OCI-LY3 (cell line): ENCODE measurements at regions not wholly inside any gene's neighbourhood (a gene's known extent, or its start where the extent isn't known, plus 50 kb on each side); places are given as distances from the start of the nearest gene placed in this dataset.

Experiments
- H2AFZ ChIP-seq: fragments of 200-600, 300-600 bp; shearing (Covaris generic); 2 replicates; pipeline ENCODE4 v1.6.0; 2014; ENCODE audit warnings: antibody characterized with exemption, low read depth, low read length
- H3K27ac ChIP-seq: fragments of 200-600, 300-600 bp; sonication (generic); 2 replicates; pipeline ENCODE4 v1.5.1; 2014; ENCODE audit warnings: mild to moderate bottlenecking, low read length, moderate library complexity, mixed read lengths
- H3K27me3 ChIP-seq: fragments of 200-600, 300-600 bp; sonication (generic); 2 replicates; pipeline ENCODE4 v1.6.1; 2014; ENCODE audit warnings: low read depth, low read length, mixed read lengths
- H3K36me3 ChIP-seq: fragments of 200-600, 300-600 bp; sonication (generic); replicated peaks from 2 replicates; pipeline ENCODE3; 2014; ENCODE audit warnings: low read depth, low read length, mixed read lengths
- H3K4me1 ChIP-seq: fragments of 300-600, 200-600 bp; sonication (generic); 2 replicates; pipeline ENCODE4 v1.6.1; 2014; ENCODE audit warnings: low read length, mixed read lengths
- H3K4me2 ChIP-seq: fragments of 200-600, 300-600 bp; sonication (generic); 2 replicates; pipeline ENCODE4 v1.6.1; 2014; ENCODE audit warnings: low read length, mixed read lengths
- H3K4me3 ChIP-seq: fragments of 300-600, 200-600 bp; sonication (generic); 2 replicates; pipeline ENCODE4 v1.5.1; 2014; ENCODE audit warnings: antibody characterized with exemption, mild to moderate bottlenecking, low read length, moderate library complexity
- H3K79me2 ChIP-seq: fragments of 300-600, 200-600 bp; shearing (Covaris generic); 2 replicates; pipeline ENCODE4 v1.6.1; 2014; ENCODE audit warnings: mild to moderate bottlenecking, low read length, mixed read lengths
- H3K9ac ChIP-seq: fragments of 300-600, 200-600 bp; shearing (Covaris generic); 2 replicates; pipeline ENCODE4 v1.6.0; 2014; ENCODE audit warnings: mild to moderate bottlenecking, low read length, moderate library complexity
- H3K9me3 ChIP-seq: fragments of 200-600, 300-600 bp; shearing (Covaris generic); 2 replicates; pipeline ENCODE4 v1.6.1; 2014; ENCODE audit warnings: low read length, mixed read lengths; ENCODE audit not compliant: insufficient read depth
- H4K20me1 ChIP-seq: fragments of 200-600, 300-600 bp; sonication (generic); 2 replicates; pipeline ENCODE4 v1.6.1; 2016; ENCODE audit warnings: low read length, mixed read lengths; ENCODE audit not compliant: insufficient read depth
- CTCF ChIP-seq: fragments of 200-600, 300-600 bp; sonication (generic); IDR thresholded peaks from 2 replicates; pipeline ENCODE4 v1.5.1; 2014; ENCODE audit warnings: antibody characterized with exemption, low read length, low read depth
- EZH2phosphoT487 ChIP-seq: fragments of 200-600 bp; shearing (Covaris generic); IDR thresholded peaks from 2 replicates; pipeline ENCODE4 v1.6.1; 2018; ENCODE audit warnings: antibody characterized with exemption, mixed run types, low read depth

- Histone ChIP-seq H3K27ac (no peak overlapping the region), H3K79me2 (no peaks in the 10 kb centered on the region), H3K4me3 (no peak overlapping the region), H3K4me2 (no peak overlapping the region), H3K36me3 (no peaks in the 10 kb centered on the region), H3K9me3 (no peaks in the 10 kb centered on the region), H2AFZ (no peak overlapping the region), H3K9ac (no peak overlapping the region), H3K4me1 (no peaks in the 10 kb centered on the region), H3K27me3 (0 out of 2 replicates have a peak, but pooled peaks cover 3% of the 10 kb centered on the region), H4K20me1 (no peaks in the 10 kb centered on the region)
- TF ChIP-seq EZH2phosphoT487 (no peak), CTCF (no peak)
Measured at GRCh38 chr5:68449380-68449779, 233.8 kb downstream of the PIK3R1 start.

- H3K9me3 ChIP-seq = no peaks in the 10 kb centered on the region
- no peaks in the 10 kb centered on the region for H3K36me3 ChIP-seq
- no peak for TF ChIP-seq EZH2phosphoT487
- TF ChIP-seq CTCF = no peak
- H3K4me3 ChIP-seq = no peak overlapping the region
- no peaks in the 10 kb centered on the region for H4K20me1 ChIP-seq
- no peaks in the 10 kb centered on the region for H3K4me1 ChIP-seq
- H3K27ac ChIP-seq = no peak overlapping the region
- H2AFZ ChIP-seq = no peak overlapping the region
- H3K4me2 ChIP-seq = no peak overlapping the region
- H3K9ac ChIP-seq = no peak overlapping the region
- no peaks in the 10 kb centered on the region for H3K79me2 ChIP-seq
- H3K27me3 ChIP-seq = no peaks in the 10 kb centered on the region
Measured at GRCh38 chr5:68450245-68450852, 234.8 kb downstream of the PIK3R1 start.

GRCh38 chr5:68452286-68452685, 236.7 kb downstream of the PIK3R1 start:
- H3K27ac ChIP-seq = no peak overlapping the region
- no peaks in the 10 kb centered on the region for H3K4me1 ChIP-seq
- no peak overlapping the region for H2AFZ ChIP-seq
- H3K79me2 ChIP-seq = no peaks in the 10 kb centered on the region
- no peaks in the 10 kb centered on the region for H4K20me1 ChIP-seq
- H3K4me2 ChIP-seq = no peak overlapping the region
- no peak overlapping the region for H3K4me3 ChIP-seq
- H3K36me3 ChIP-seq = no peaks in the 10 kb centered on the region
- no peaks in the 10 kb centered on the region for H3K9me3 ChIP-seq
- no peak for TF ChIP-seq CTCF
- TF ChIP-seq EZH2phosphoT487 = no peak
- no peak overlapping the region for H3K9ac ChIP-seq
- no peaks in the 10 kb centered on the region for H3K27me3 ChIP-seq

- Histone ChIP-seq H3K9ac (no peak overlapping the region), H3K36me3 (no peaks in the 10 kb centered on the region), H3K79me2 (no peaks in the 10 kb centered on the region), H4K20me1 (no peaks in the 10 kb centered on the region), H3K4me3 (no peak overlapping the region), H2AFZ (no peak overlapping the region), H3K4me1 (no peaks in the 10 kb centered on the region), H3K4me2 (no peak overlapping the region), H3K27me3 (no peaks in the 10 kb centered on the region), H3K9me3 (no peaks in the 10 kb centered on the region), H3K27ac (no peak overlapping the region)
- no peak for TF ChIP-seq EZH2phosphoT487
- no peak for TF ChIP-seq CTCF
Measured at GRCh38 chr5:68454172-68454571, 238.6 kb downstream of the PIK3R1 start.
